ENCODE measurements at regions not wholly inside any gene's neighbourhood (a gene's known extent, or its start where the extent isn't known, plus 50 kb on each side); places are given as distances from the start of the nearest gene placed in this dataset.

GRCh38 chr2:104215269-104216161 lies 638.4 kb upstream of the POU3F3 start:
- no peak for TF ChIP-seq GATA2 (IDR thresholded peaks at IDR 0.05; ENCODE audit: low read depth, low read length)
- TF ChIP-seq GATA3 (IDR thresholded peaks at IDR 0.05; ENCODE audit: low read depth, low read length): no peak
